RWPE1 (cell line): ENCODE measurements at regions not wholly inside any gene's neighbourhood (a gene's known extent, or its start where the extent isn't known, plus 50 kb on each side); places are given as distances from the start of the nearest gene placed in this dataset.

ENCODE experiments used
- CTCF ChIA-PET: fragments of 350-600 bp; sonication (Branson Sonifier 250); formaldehyde crosslinking; extraction: SDS; loops from one replicate; lab custom pipeline; 2021; lab: Yijun Ruan, JAX
- POLR2A ChIA-PET: fragments of 400-600 bp; formaldehyde crosslinking; extraction: SDS; loops from one replicate; lab custom pipeline; 2020; ENCODE audit warnings: antibody characterized with exemption; ENCODE audit not compliant: low non-redundant PET; lab: Yijun Ruan, JAX
- DNase-seq: peaks from one replicate; pipeline ENCODE4 v3.0.0; 2012; ENCODE audit warnings: low spot score
- H3K27ac ChIP-seq: fragments of 450-650 bp; 2 replicates; pipeline ENCODE4 v1.5.1; 2017
- TF ChIP-seq, protein P1 (sequence below): fragments of 450-650 bp; conservative IDR thresholded peaks from 2 replicates; pipeline ENCODE4 v1.5.1; 2017; ENCODE audit warnings: low read depth, mild to moderate bottlenecking

DNA sequence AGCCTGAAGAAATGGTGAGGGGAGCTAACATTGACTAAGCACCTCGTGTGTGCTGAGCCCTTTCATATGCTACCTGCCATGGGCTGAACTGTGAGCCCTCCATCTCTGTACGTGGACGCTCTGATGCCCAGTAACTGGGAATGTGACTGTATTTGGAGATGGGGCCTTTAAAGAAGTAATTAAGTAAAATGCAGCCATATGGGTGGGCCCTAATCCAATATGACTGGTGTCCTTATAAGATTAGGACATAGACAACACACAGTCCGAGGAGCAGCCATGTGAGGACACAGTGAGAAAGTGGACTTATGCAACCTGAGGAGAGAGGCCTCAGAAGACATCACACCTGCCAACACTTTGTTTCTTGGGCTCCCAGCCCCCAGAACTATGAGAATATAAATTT is 92.7 kb upstream of the ATP1B1 start:
- CTCF ChIA-PET = no interaction called here
- TF ChIP-seq, protein P1, sequence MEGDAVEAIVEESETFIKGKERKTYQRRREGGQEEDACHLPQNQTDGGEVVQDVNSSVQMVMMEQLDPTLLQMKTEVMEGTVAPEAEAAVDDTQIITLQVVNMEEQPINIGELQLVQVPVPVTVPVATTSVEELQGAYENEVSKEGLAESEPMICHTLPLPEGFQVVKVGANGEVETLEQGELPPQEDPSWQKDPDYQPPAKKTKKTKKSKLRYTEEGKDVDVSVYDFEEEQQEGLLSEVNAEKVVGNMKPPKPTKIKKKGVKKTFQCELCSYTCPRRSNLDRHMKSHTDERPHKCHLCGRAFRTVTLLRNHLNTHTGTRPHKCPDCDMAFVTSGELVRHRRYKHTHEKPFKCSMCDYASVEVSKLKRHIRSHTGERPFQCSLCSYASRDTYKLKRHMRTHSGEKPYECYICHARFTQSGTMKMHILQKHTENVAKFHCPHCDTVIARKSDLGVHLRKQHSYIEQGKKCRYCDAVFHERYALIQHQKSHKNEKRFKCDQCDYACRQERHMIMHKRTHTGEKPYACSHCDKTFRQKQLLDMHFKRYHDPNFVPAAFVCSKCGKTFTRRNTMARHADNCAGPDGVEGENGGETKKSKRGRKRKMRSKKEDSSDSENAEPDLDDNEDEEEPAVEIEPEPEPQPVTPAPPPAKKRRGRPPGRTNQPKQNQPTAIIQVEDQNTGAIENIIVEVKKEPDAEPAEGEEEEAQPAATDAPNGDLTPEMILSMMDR = no peak
- no peak for DNase-seq
- H3K27ac ChIP-seq = no peak overlapping the region
- POLR2A ChIA-PET = no interaction called here

DNA sequence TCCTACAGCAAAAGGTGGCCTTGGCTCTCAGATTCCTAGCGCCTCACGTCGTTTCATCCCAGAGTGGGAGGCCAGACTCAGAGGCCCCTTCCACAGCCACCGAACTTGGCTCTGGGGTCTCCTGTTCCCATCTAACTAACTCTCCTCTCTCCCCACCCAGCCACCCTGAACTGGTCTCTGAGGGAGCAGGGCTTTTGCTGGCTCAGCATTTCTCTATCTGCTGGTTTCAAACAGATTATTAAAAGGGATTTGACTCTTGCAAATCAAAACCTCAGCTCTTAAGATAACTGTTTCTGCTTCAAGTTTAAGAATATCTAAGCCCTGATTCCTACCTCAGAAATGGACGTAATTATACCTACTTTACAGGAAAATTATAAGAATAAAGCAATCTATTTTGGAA is 91.0 kb upstream of the ATP1B1 start:
- no peak overlapping the region for H3K27ac ChIP-seq
- CTCF ChIA-PET = no interaction called here
- POLR2A ChIA-PET = no interaction called here
- no peak for DNase-seq
- TF ChIP-seq, protein P1 = no peak

DNA sequence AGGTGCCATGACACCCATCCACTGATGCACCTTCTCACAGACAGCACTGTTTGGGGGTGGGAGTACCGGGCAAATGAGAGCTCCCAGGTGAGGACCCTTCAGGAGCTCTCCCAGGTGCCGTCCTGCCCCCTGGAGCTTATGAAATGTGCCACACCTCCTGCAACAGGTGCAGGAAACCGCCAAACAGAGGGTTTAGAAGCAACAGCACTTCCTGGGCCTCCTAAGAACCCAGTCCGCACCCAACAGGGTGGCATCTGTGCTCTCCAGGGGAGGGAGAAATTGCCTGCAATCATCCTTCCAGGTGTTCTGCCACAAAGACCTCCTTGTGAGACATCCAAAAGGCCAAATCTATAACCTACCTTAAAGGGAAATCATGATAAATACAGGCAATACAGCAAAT is 87.7 kb upstream of the ATP1B1 start:
- H3K27ac ChIP-seq = no peak overlapping the region
- CTCF ChIA-PET = interaction anchor here (0.6 kb wide), 1 partner anchor 166 kb away, joined by 3 read pairs; no protein-coding TSS in a partner anchor
- POLR2A ChIA-PET = no interaction called here
- TF ChIP-seq, protein P1 = no peak
- DNase-seq = no peak

DNA sequence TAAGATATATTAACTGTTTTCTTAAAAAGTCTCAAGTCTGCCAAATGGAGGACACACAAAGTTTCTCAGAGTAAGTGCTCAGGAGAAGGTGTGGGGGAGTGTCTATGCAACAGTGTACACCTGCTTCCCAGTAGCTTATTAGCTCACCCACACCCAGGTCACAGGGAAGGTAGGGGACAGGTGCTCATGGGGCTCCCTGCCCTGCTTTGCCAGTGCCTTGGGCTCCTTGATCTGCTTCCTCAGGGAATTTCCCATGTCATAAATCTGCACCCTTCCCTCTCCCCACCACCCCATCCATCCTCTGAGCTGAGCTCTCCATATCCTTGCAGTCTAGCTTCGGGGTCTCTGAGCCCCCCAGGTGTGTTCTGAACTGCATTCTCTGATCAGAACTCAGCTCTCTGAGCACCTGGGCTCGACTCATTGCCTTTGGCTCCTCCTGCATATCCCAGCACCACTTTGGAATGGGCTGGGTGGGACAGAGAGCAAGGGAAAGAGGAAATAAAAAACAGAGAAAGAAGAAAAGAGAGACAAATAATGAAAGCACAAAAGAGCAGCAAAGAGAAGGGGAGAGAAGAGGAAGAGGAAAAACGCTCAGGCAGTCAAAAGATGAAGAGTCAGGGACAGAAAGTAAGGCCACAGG is 87.0 kb upstream of the ATP1B1 start:
- POLR2A ChIA-PET = no interaction called here
- CTCF ChIA-PET = no interaction called here
- no peak for DNase-seq
- H3K27ac ChIP-seq = no peak overlapping the region
- TF ChIP-seq, protein P1 = no peak

DNA sequence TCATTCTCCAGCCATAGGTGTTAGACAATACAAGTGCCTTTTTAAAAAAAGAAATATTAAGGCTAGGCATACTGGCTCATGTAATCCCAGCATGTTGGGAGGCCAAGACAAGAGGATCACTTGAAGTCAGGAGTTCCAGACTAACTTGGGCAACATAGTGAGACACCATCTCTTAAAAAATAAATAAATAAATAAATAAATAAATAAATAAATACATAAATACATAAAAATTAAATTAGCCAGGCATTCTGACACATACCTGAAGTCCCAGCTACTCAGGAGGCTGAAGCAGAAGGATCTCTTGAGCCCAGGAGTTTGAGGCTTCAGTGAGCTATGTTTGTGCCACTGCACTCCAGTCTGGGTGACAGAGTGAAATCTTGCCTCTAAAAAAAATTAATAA is 85.8 kb upstream of the ATP1B1 start:
- H3K27ac ChIP-seq = no peak overlapping the region
- CTCF ChIA-PET = no interaction called here
- TF ChIP-seq, protein P1 = no peak
- POLR2A ChIA-PET = no interaction called here
- DNase-seq = no peak

DNA sequence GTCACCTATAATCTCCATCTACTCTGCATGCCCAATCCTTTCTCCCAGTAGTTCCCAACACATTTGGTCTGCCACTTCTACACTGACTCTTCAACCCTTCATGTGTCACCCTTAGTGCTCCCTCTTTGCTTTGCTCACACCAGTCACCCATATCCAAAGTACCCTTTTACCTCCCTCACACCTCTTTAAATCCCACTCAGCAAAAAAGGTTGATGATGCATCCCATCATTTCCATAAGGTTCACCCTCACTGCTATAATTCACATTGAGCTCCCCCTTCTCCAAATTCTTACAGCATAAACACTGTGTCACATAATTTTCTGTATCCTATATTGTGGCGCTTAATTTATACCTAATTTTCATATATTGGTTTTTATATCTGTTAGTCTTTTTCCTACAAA is 83.8 kb upstream of the ATP1B1 start:
- POLR2A ChIA-PET = no interaction called here
- TF ChIP-seq, protein P1 = no peak
- no peak overlapping the region for H3K27ac ChIP-seq
- CTCF ChIA-PET = no interaction called here
- no peak for DNase-seq
